Ishikawa (cell line): ENCODE measurements at regions not wholly inside any gene's neighbourhood (a gene's known extent, or its start where the extent isn't known, plus 50 kb on each side); places are given as distances from the start of the nearest gene placed in this dataset.

Experiments
- CEBPB ChIP-seq: IDR thresholded peaks from 2 replicates; pipeline ENCODE4 v1.6.1; 2012
- CREB1 ChIP-seq: IDR thresholded peaks from 2 replicates; pipeline ENCODE4 v1.6.1; 2012; ENCODE audit warnings: low read depth
- EGR1 ChIP-seq: IDR thresholded peaks from 2 replicates; pipeline ENCODE4 v1.6.1; 2012
- EP300 ChIP-seq: IDR thresholded peaks from 2 replicates; pipeline ENCODE4 v1.6.1; 2012; ENCODE audit warnings: borderline replicate concordance
- FOXM1 ChIP-seq: IDR thresholded peaks from 2 replicates; pipeline ENCODE4 v1.6.1; 2012; ENCODE audit warnings: low read depth, borderline replicate concordance
- NFIC ChIP-seq: IDR thresholded peaks from 2 replicates; pipeline ENCODE4 v1.6.1; 2012
- RAD21 ChIP-seq: IDR thresholded peaks from 2 replicates; pipeline ENCODE4 v1.6.1; 2012; ENCODE audit warnings: low read depth
- TAF1 ChIP-seq: IDR thresholded peaks from 2 replicates; pipeline ENCODE4 v1.6.1; 2012; ENCODE audit warnings: low read depth, mild to moderate bottlenecking
- TCF12 ChIP-seq: IDR thresholded peaks from 2 replicates; pipeline ENCODE4 v1.6.1; 2012; ENCODE audit warnings: low read depth
- TEAD4 ChIP-seq: IDR thresholded peaks from 2 replicates; pipeline ENCODE4 v1.6.1; 2012
- YY1 ChIP-seq: IDR thresholded peaks from 2 replicates; pipeline ENCODE4 v1.6.1; 2012; ENCODE audit warnings: low read depth
- ZBTB7A ChIP-seq: IDR thresholded peaks from 2 replicates; pipeline ENCODE4 v1.6.1; 2012; ENCODE audit warnings: low read depth
- TF ChIP-seq, protein P1 (sequence below): IDR thresholded peaks from 2 replicates; pipeline ENCODE4 v1.6.1; 2012
- TF ChIP-seq, protein P2 (sequence below): IDR thresholded peaks from 2 replicates; pipeline ENCODE4 v1.6.1; 2012
- TF ChIP-seq, protein P3 (sequence below): IDR thresholded peaks from 2 replicates; pipeline ENCODE4 v1.6.1; 2012; ENCODE audit warnings: low read depth, mild to moderate bottlenecking

DNA sequence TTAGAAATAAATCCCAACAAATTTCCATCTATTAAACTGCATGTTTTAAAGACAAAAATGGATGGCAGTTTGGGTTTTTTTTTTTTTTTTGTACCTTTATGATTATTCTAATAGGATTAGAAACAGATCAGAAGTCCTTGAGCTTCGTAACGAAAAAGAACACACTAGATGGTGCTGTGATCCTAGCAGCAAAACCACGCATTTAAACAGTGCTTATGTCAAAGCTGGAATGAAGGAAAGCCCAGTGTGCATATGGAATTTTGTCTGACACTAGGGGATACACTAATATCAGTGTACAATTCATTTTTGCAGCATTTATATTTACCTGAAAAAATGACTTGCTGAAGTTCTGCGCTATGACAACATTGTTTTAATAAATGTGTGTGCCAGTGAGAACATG is 229.1 kb downstream of the VEGFC start:
- TF ChIP-seq NFIC: no peak
- TF ChIP-seq RAD21: peak; percentile 11; the same call in 1 of the 2 replicates

DNA sequence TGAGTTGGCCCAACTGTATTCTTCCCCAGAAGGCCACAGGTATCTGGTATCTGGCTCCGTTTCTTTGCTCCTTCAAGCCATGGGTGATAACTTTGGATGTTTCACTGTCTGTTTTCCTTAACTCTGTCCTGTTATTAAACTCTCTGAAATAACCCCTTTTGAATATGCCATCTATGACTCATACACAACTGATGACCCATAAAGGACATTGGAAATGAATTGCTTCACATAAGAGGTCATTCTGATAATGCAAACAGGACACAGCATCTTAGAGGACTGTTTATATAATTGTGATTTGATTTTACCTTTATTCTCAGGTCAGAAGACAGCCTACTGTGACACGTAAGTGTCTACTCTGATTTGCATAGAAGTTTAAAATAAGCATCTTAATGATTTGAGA is 227.7 kb downstream of the VEGFC start:
- TF ChIP-seq TAF1: no peak
- no peak for TF ChIP-seq YY1
- TF ChIP-seq ZBTB7A: no peak
- TF ChIP-seq FOXM1: no peak
- TF ChIP-seq, protein P1, sequence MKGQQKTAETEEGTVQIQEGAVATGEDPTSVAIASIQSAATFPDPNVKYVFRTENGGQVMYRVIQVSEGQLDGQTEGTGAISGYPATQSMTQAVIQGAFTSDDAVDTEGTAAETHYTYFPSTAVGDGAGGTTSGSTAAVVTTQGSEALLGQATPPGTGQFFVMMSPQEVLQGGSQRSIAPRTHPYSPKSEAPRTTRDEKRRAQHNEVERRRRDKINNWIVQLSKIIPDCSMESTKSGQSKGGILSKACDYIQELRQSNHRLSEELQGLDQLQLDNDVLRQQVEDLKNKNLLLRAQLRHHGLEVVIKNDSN: no peak
- TF ChIP-seq CEBPB: no peak
- TF ChIP-seq, protein P2, sequence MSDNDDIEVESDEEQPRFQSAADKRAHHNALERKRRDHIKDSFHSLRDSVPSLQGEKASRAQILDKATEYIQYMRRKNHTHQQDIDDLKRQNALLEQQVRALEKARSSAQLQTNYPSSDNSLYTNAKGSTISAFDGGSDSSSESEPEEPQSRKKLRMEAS: no peak
- no peak for TF ChIP-seq TEAD4
- no peak for TF ChIP-seq RAD21
- no peak for TF ChIP-seq TCF12
- no peak for TF ChIP-seq CREB1
- TF ChIP-seq EP300: no peak
- no peak for TF ChIP-seq EGR1
- TF ChIP-seq, protein P3, sequence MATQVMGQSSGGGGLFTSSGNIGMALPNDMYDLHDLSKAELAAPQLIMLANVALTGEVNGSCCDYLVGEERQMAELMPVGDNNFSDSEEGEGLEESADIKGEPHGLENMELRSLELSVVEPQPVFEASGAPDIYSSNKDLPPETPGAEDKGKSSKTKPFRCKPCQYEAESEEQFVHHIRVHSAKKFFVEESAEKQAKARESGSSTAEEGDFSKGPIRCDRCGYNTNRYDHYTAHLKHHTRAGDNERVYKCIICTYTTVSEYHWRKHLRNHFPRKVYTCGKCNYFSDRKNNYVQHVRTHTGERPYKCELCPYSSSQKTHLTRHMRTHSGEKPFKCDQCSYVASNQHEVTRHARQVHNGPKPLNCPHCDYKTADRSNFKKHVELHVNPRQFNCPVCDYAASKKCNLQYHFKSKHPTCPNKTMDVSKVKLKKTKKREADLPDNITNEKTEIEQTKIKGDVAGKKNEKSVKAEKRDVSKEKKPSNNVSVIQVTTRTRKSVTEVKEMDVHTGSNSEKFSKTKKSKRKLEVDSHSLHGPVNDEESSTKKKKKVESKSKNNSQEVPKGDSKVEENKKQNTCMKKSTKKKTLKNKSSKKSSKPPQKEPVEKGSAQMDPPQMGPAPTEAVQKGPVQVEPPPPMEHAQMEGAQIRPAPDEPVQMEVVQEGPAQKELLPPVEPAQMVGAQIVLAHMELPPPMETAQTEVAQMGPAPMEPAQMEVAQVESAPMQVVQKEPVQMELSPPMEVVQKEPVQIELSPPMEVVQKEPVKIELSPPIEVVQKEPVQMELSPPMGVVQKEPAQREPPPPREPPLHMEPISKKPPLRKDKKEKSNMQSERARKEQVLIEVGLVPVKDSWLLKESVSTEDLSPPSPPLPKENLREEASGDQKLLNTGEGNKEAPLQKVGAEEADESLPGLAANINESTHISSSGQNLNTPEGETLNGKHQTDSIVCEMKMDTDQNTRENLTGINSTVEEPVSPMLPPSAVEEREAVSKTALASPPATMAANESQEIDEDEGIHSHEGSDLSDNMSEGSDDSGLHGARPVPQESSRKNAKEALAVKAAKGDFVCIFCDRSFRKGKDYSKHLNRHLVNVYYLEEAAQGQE: no peak
- TF ChIP-seq NFIC: no peak

DNA sequence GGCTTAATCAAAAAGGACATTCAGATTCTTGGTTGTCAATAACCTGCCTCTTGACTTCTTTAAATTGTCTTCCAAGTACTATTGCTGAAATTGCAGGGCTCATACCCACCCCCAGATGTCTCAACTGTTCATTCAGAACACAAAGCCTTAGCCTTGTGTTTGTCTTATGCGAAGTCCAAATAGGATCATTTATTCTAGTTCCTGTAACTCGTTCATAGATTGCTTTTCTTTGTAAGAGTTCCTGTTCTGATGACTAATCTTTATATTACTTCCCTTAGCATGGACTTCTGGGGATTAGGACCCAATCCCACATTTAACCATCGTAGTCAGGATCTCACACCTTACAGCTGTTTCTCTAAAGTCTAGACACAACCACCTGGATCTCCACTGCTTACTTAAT is 226.0 kb downstream of the VEGFC start:
- TF ChIP-seq NFIC: no peak
- TF ChIP-seq EGR1: no peak
- TF ChIP-seq RAD21: no peak
- TF ChIP-seq EP300: no peak
- no peak for TF ChIP-seq CREB1
- TF ChIP-seq CEBPB: no peak
- TF ChIP-seq, protein P1: no peak
- TF ChIP-seq FOXM1: no peak
- no peak for TF ChIP-seq YY1
- TF ChIP-seq, protein P2: no peak
- no peak for TF ChIP-seq TCF12
- TF ChIP-seq TAF1: no peak
- no peak for TF ChIP-seq ZBTB7A
- TF ChIP-seq, protein P3: no peak
- TF ChIP-seq TEAD4: no peak

DNA sequence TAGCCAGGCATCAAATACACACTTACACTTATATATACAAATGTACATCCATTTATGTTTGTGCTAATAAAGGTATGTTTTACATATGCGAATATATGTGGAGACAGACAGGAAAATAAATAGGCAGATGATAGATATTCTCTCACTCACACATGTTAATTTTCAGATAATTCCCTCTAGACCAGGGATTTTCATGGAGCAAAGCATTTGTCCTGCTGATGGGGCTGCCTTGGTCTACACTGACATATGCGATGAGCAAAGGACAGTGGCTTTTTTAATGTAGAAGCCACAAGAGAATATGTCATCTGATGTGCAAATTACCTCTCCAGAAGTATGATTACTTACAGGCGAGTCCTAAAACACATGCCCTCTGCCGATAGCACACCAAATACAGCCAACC is 224.5 kb downstream of the VEGFC start:
- TF ChIP-seq, protein P1: no peak
- TF ChIP-seq YY1 (no peak), CEBPB (no peak), TCF12 (no peak), EP300 (no peak), TAF1 (no peak), EGR1 (no peak), NFIC (no peak)

DNA sequence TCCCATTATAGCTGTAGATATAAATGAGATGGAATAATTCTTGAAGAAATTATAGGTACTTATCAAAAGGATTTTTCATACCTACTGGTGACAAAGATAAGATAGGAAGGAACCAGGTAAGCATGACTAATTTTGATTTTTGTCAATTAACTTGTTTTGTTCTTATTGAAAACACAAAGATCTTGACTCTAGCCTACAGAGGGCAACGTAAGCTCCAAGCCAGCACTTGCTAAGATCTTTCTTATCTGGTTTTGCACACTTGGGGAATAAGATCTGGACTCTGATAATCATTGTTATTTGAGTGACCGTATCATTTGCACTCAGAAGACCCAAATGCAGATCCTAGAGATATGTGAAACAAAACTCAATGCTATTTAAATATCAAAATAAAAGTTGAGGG is 223.4 kb downstream of the VEGFC start:
- TF ChIP-seq NFIC (no peak), EP300 (no peak), ZBTB7A (no peak), TCF12 (no peak), TAF1 (no peak), CREB1 (no peak)
- TF ChIP-seq, protein P2: no peak
- TF ChIP-seq, protein P1: no peak

DNA sequence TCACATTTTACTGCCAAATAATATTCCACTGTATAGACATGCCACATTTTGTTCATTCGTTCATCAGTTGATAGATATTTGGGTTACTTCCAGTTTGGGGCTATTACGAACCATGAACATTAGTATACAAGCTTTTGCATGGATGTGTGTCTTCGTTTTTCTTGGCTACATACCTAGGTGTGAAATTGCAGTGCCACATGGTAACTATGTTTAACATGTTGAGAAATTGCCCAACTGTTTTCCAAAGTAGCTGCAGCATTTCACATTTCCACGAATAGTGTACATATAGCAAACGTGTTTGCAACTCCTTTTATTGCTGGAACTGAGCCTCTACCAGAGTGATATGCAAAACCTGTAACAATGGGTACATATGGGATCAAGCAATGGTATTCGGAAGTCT is 221.5 kb downstream of the VEGFC start:
- no peak for TF ChIP-seq TAF1
